Esophagus squamous epithelium (tissue), 5 donors: ENCODE measurements at regions not wholly inside any gene's neighbourhood (a gene's known extent, or its start where the extent isn't known, plus 50 kb on each side); places are given as distances from the start of the nearest gene placed in this dataset.
"Not testable (repeated sequence)": the region's sequence is repeated elsewhere in the genome, so short reads cannot be mapped to it uniquely, and the experiment has no call there.

Experiments used
- DNase-seq: peaks from one replicate; lab custom pipeline; 2025; lab: John Stamatoyannopoulos, UW
- H3K27ac ChIP-seq, 4 donors: fragments of 200-600 bp; sonication (generic); one replicate each; pipeline ENCODE4 v1.5.1; 2016 to 2019; ENCODE audit warnings: mild to moderate bottlenecking in 1 of 4
- H3K27me3 ChIP-seq, 4 donors: fragments of 200-600 bp; sonication (generic); 1 replicate in 3 of 4; 2 replicates in 1 of 4; pipeline versions ENCODE4 v1.5.1 to v1.6.0; 2017 to 2021; ENCODE audit warnings: antibody characterized with exemption in 1 of 4
- H3K36me3 ChIP-seq, 3 donors: fragments of 200-600 bp; sonication (generic); one replicate each; pipeline ENCODE4 v1.5.1; 2016 to 2019
- H3K4me1 ChIP-seq, 3 donors: fragments of 200-600 bp; sonication (generic); one replicate each; pipeline ENCODE4 v1.5.1; 2017 to 2019
- H3K4me3 ChIP-seq, 4 donors: fragments of 200-600 bp; sonication (generic); 1 replicate in 3 of 4; 2 replicates in 1 of 4; pipeline ENCODE4 v1.5.1; 2016 to 2019; ENCODE audit warnings: mild to moderate bottlenecking in 2 of 4, moderate library complexity in 1 of 4
- H3K9me3 ChIP-seq, 3 donors: fragments of 200-600 bp; sonication (generic); one replicate each; pipeline ENCODE4 v1.5.1; 2016 to 2019
- CTCF ChIP-seq, 6 experiments: fragments of 450-650 bp in 4 of 6; fragments of 200-600 bp in 2 of 6; sonication (generic) in 2 of 6; IDR thresholded peaks; one replicate each; pipeline ENCODE4 v1.5.1; 2016 to 2019; ENCODE audit warnings: antibody characterized with exemption in 6 of 6, mild to moderate bottlenecking in 4 of 6, moderate library complexity in 4 of 6
- POLR2A ChIP-seq, 4 donors: fragments of 450-650 bp; IDR thresholded peaks; one replicate each; pipeline ENCODE4 v1.6.1; 2017; ENCODE audit warnings: antibody characterized with exemption in 4 of 4, mild to moderate bottlenecking in 4 of 4, moderate library complexity in 3 of 4
- WGBS, 2 donors: methylation state at CpG; one replicate each; pipeline ENCODE4 v1.1.5; 2018; 5-methylcytosine and 5-hydroxymethylcytosine counted together
- intact Hi-C: fragments of 100-400 bp; cut with DNase I; formaldehyde crosslinking; loops from one replicate; pipeline ENCODE4 v1.15.0; 2022
- donor health status: DM: yes; HTN: yes; CAD: no.

GRCh38 chr3:176328198-176328597 is 869.1 kb downstream of the TBL1XR1 start:
- no peaks in the 10 kb centered on the region for H3K9me3 ChIP-seq
- no peak for DNase-seq

GRCh38 chr3:176326894-176327490 is 870.3 kb downstream of the TBL1XR1 start:
- intact Hi-C loops, H3K4me3 ChIP-seq, H3K9me3 ChIP-seq, H3K36me3 ChIP-seq, H3K27me3 ChIP-seq, H3K27ac ChIP-seq, H3K4me1 ChIP-seq, DNase-seq: not testable (repeated sequence)
- 74 to 81% methylated on average over 7 of the region's 9 CpGs for WGBS, 2 donors

More at GRCh38 chr3:176328198-176328597, 869.1 kb downstream of the TBL1XR1 start:
- TF ChIP-seq POLR2A (IDR thresholded peaks at IDR 0.05) (no peak), CTCF (IDR thresholded peaks at IDR 0.05) (no peak)
- Histone ChIP-seq H3K36me3 (no peaks in the 10 kb centered on the region), H3K27ac (no peak overlapping the region), H3K27me3 (no peaks in the 10 kb centered on the region), H3K4me1 (no peaks in the 10 kb centered on the region), H3K4me3 (no peak overlapping the region)
- intact Hi-C loops, result no loop called here

GRCh38 chr3:176321532-176321931 is 875.8 kb downstream of the TBL1XR1 start:
- WGBS, 2 donors, result 79 to 84% methylated on average over 8 of the region's 8 CpGs
- H3K9me3 ChIP-seq, H3K27ac ChIP-seq, intact Hi-C loops, H3K27me3 ChIP-seq, H3K4me1 ChIP-seq, DNase-seq, H3K36me3 ChIP-seq, H3K4me3 ChIP-seq: not testable (repeated sequence)

- WGBS, 2 donors, result 81 to 89% methylated on average over 2 of the region's 2 CpGs
- Histone ChIP-seq H3K36me3 (no peaks in the 10 kb centered on the region), H3K27ac (no peak overlapping the region)
Observed at GRCh38 chr3:176321099-176321498, 876.2 kb downstream of the TBL1XR1 start.

GRCh38 chr3:176313426-176313825 is 883.9 kb downstream of the TBL1XR1 start:
- WGBS, 2 donors, result 63 to 74% methylated on average over 3 of the region's 3 CpGs
- TF ChIP-seq CTCF (IDR thresholded peaks at IDR 0.05), result no peak
- no peak for TF ChIP-seq POLR2A (IDR thresholded peaks at IDR 0.05)
- H3K4me1 ChIP-seq, result no peaks in the 10 kb centered on the region
- H3K4me3 ChIP-seq, result no peak overlapping the region
- no peaks in the 10 kb centered on the region for H3K36me3 ChIP-seq
- no peak for DNase-seq
- H3K27ac ChIP-seq, result no peak overlapping the region
- no peaks in the 10 kb centered on the region for H3K27me3 ChIP-seq
- intact Hi-C loops, result no loop called here
- no peaks in the 10 kb centered on the region for H3K9me3 ChIP-seq

More at GRCh38 chr3:176321099-176321498, 876.2 kb downstream of the TBL1XR1 start:
- no peaks in the 10 kb centered on the region for H3K4me1 ChIP-seq
- no peaks in the 10 kb centered on the region for H3K9me3 ChIP-seq
- intact Hi-C loops, result no loop called here
- no peak overlapping the region for H3K4me3 ChIP-seq
- TF ChIP-seq POLR2A (IDR thresholded peaks at IDR 0.05) (no peak), CTCF (IDR thresholded peaks at IDR 0.05) (no peak)
- no peak for DNase-seq
- no peaks in the 10 kb centered on the region for H3K27me3 ChIP-seq

- H3K36me3 ChIP-seq, result no peaks in the 10 kb centered on the region
- H3K27me3 ChIP-seq, result no peaks in the 10 kb centered on the region
- intact Hi-C loops, result no loop called here
- no peaks in the 10 kb centered on the region for H3K9me3 ChIP-seq
- WGBS, 2 donors, result 71 to 81% methylated on average over 4 of the region's 4 CpGs
- H3K27ac ChIP-seq, result no peak overlapping the region
- TF ChIP-seq POLR2A (IDR thresholded peaks at IDR 0.05) (no peak), CTCF (IDR thresholded peaks at IDR 0.05) (no peak)
- no peaks in the 10 kb centered on the region for H3K4me1 ChIP-seq
- no peak for DNase-seq
- no peak overlapping the region for H3K4me3 ChIP-seq
Observed at GRCh38 chr3:176310641-176311040, 886.6 kb downstream of the TBL1XR1 start.
